H9 (cell line): ENCODE measurements at regions not wholly inside any gene's neighbourhood (a gene's known extent, or its start where the extent isn't known, plus 50 kb on each side); places are given as distances from the start of the nearest gene placed in this dataset.

Experiments used
- DNase-seq: peaks from one replicate; pipeline ENCODE4 v3.0.0-alpha.2; 2017
- H2AFZ ChIP-seq: one replicate; pipeline ENCODE4 v1.6.1; 2013; ENCODE audit warnings: mild to moderate bottlenecking, low read length, control low read depth, moderate library complexity
- H2AK5ac ChIP-seq: 2 replicates; pipeline ENCODE4 v1.6.1; 2013; ENCODE audit warnings: low read length, control low read depth, mixed read lengths; ENCODE audit not compliant: insufficient read length
- H2BK120ac ChIP-seq: one replicate; pipeline ENCODE4 v1.6.1; 2013; ENCODE audit warnings: low read depth, mild to moderate bottlenecking, low read length, control low read depth, inconsistent platforms; ENCODE audit not compliant: poor library complexity, severe bottlenecking
- H2BK12ac ChIP-seq: 2 replicates; pipeline ENCODE4 v1.6.1; 2013; ENCODE audit warnings: low read length, control low read depth, mixed read lengths, low read depth; ENCODE audit not compliant: insufficient read length
- H2BK15ac ChIP-seq: 2 replicates; pipeline ENCODE4 v1.6.1; 2013; ENCODE audit warnings: low read depth, low read length, control low read depth
- H2BK20ac ChIP-seq: one replicate; pipeline ENCODE4 v1.6.1; 2013; ENCODE audit warnings: low read depth, mild to moderate bottlenecking, low read length, control low read depth, inconsistent platforms; ENCODE audit not compliant: poor library complexity, severe bottlenecking
- H2BK5ac ChIP-seq: 2 replicates; pipeline ENCODE4 v1.6.1; 2013; ENCODE audit warnings: low read length, control low read depth, mixed read lengths; ENCODE audit not compliant: insufficient read length
- H3K14ac ChIP-seq: 2 replicates; pipeline ENCODE4 v1.6.1; 2013; ENCODE audit warnings: low read length, control low read depth; ENCODE audit not compliant: insufficient read depth
- H3K18ac ChIP-seq: 2 replicates; pipeline ENCODE4 v1.6.1; 2013; ENCODE audit warnings: low read depth, mild to moderate bottlenecking, mixed read lengths, low read length, control low read depth; ENCODE audit not compliant: insufficient read length
- H3K23ac ChIP-seq: 2 replicates; pipeline ENCODE4 v1.6.1; 2013; ENCODE audit warnings: low read length, control low read depth, mixed read lengths, low read depth; ENCODE audit not compliant: insufficient read length
- H3K23me2 ChIP-seq: 2 replicates; pipeline ENCODE4 v1.6.1; 2013; ENCODE audit warnings: low read depth, mild to moderate bottlenecking, mixed read lengths, low read length, control low read depth; ENCODE audit not compliant: insufficient read length, poor library complexity, severe bottlenecking
- H3K27ac ChIP-seq: 2 replicates; pipeline ENCODE4 v1.5.1; 2013; ENCODE audit warnings: low read length, control low read depth, mixed read lengths, low read depth; ENCODE audit not compliant: insufficient read length
- H3K27me3 ChIP-seq: 2 replicates; pipeline ENCODE4 v1.6.1; 2013; ENCODE audit warnings: low read length, control low read depth, inconsistent platforms; ENCODE audit not compliant: insufficient read depth
- H3K4ac ChIP-seq: 2 replicates; pipeline ENCODE4 v1.6.1; 2013; ENCODE audit warnings: low read depth, mild to moderate bottlenecking, control low read depth, inconsistent platforms, low read length, moderate library complexity
- H3K4me1 ChIP-seq: 2 replicates; pipeline ENCODE4 v1.6.1; 2013; ENCODE audit warnings: low read length, control low read depth, inconsistent platforms; ENCODE audit not compliant: insufficient read depth
- H3K4me2 ChIP-seq: 2 replicates; pipeline ENCODE4 v1.6.1; 2013; ENCODE audit warnings: low read length, control low read depth, mixed read lengths; ENCODE audit not compliant: insufficient read length, insufficient read depth
- H3K56ac ChIP-seq: 2 replicates; pipeline ENCODE4 v1.6.1; 2013; ENCODE audit warnings: low read depth, mild to moderate bottlenecking, mixed read lengths, low read length, control low read depth; ENCODE audit not compliant: insufficient read length
- H3K79me1 ChIP-seq: 2 replicates; pipeline ENCODE4 v1.6.1; 2013; ENCODE audit warnings: low read depth, mild to moderate bottlenecking, moderate library complexity, low read length, control low read depth, inconsistent platforms; ENCODE audit not compliant: insufficient read depth, poor library complexity, severe bottlenecking
- H3K79me2 ChIP-seq: 2 replicates; pipeline ENCODE4 v1.6.1; 2013; ENCODE audit warnings: low read length, control low read depth, inconsistent platforms; ENCODE audit not compliant: insufficient read depth
- H3K9ac ChIP-seq: 2 replicates; pipeline ENCODE4 v1.6.1; 2013; ENCODE audit warnings: low read length, control low read depth, mixed read lengths; ENCODE audit not compliant: insufficient read length; ENCODE audit errors: extremely low read depth
- H3K9me3 ChIP-seq: one replicate; pipeline ENCODE4 v1.6.1; 2013; ENCODE audit warnings: low read depth, low read length, inconsistent platforms; ENCODE audit not compliant: control insufficient read depth
- H3T11ph ChIP-seq: one replicate; pipeline ENCODE4 v1.6.1; 2013; ENCODE audit warnings: mild to moderate bottlenecking, low read length, control low read depth, inconsistent platforms
- H4K20me1 ChIP-seq: one replicate; pipeline ENCODE4 v1.6.1; 2013; ENCODE audit not compliant: control insufficient read depth, insufficient read length, insufficient read depth
- H4K5ac ChIP-seq: 2 replicates; pipeline ENCODE4 v1.6.1; 2013; ENCODE audit warnings: low read depth, mild to moderate bottlenecking, mixed read lengths, low read length, control low read depth; ENCODE audit not compliant: insufficient read length
- H4K8ac ChIP-seq: replicated peaks from 2 replicates; pipeline ENCODE4 v1.6.1; 2013; ENCODE audit warnings: low read length, control low read depth, mixed read lengths, low read depth; ENCODE audit not compliant: insufficient read length
- H4K91ac ChIP-seq: 2 replicates; pipeline ENCODE4 v1.6.1; 2013; ENCODE audit warnings: low read depth, mild to moderate bottlenecking, moderate library complexity, mixed read lengths, low read length, control low read depth; ENCODE audit not compliant: insufficient read length
- H3K27ac Mint-ChIP-seq, 3 experiments: 2 replicates in 2 of 3; 3 replicates in 1 of 3; pipeline ENCODE4 v1.8.0; 2020 to 2021; ENCODE audit warnings: mixed read lengths in 3 of 3, mild to moderate bottlenecking in 1 of 3, moderate library complexity in 1 of 3
- H3K27me3 Mint-ChIP-seq: 2 replicates; pipeline ENCODE4 v1.8.0; 2021; ENCODE audit warnings: low read depth, mild to moderate bottlenecking, moderate library complexity, mixed read lengths
- H3K36me3 Mint-ChIP-seq, 3 experiments: 2 replicates in 2 of 3; 3 replicates in 1 of 3; pipeline ENCODE4 v1.8.0; 2020 to 2021; ENCODE audit warnings: low read depth in 3 of 3, mixed read lengths in 3 of 3; ENCODE audit not compliant: insufficient read depth in 1 of 3
- H3K4me1 Mint-ChIP-seq, 2 experiments: 2 replicates each; pipeline ENCODE4 v1.8.0; 2020; ENCODE audit warnings: mixed read lengths in 2 of 2
- H3K4me3 Mint-ChIP-seq, 2 experiments: 2 replicates in 1 of 2; 3 replicates in 1 of 2; pipeline ENCODE4 v1.8.0; 2020 to 2021; ENCODE audit warnings: mild to moderate bottlenecking in 2 of 2, mixed read lengths in 2 of 2, moderate library complexity in 1 of 2
- H3K9me3 Mint-ChIP-seq, 2 experiments: 2 replicates in 1 of 2; 3 replicates in 1 of 2; pipeline ENCODE4 v1.8.0; 2020; ENCODE audit warnings: mild to moderate bottlenecking in 2 of 2, mixed read lengths in 2 of 2, moderate library complexity in 1 of 2
- CTCF ChIP-seq: fragments of 200-600 bp; sonication (generic); conservative IDR thresholded peaks from 3 replicates; pipeline ENCODE4 v1.8.0; 2021; ENCODE audit warnings: antibody characterized with exemption, mild to moderate bottlenecking
- WGBS: extraction: QIAGEN DNeasy Blood & Tissue Kit; methylation state at CpG from one replicate; pipeline ENCODE4 v1.1.7; 2013; ENCODE audit warnings: missing lambda C conversion rate, low lambda C conversion rate, mixed read lengths; ENCODE audit not compliant: insufficient read length; ENCODE audit errors: extremely low coverage; 5-methylcytosine and 5-hydroxymethylcytosine counted together

GRCh38 chr14:70268760-70269159 lies 80.0 kb upstream of the SLC8A3 start:
- H3K79me1 ChIP-seq: no peaks in the 10 kb centered on the region
- H3K14ac ChIP-seq: no peak overlapping the region
- no peak overlapping the region for H3K4me3 Mint-ChIP-seq
- H3T11ph ChIP-seq: no peak overlapping the region
- WGBS: no CpG with 5 or more reads among the region's 2 CpGs
- DNase-seq: no peak
- no peaks in the 10 kb centered on the region for H3K79me2 ChIP-seq
- H2BK12ac ChIP-seq: no peak overlapping the region
- H2BK20ac ChIP-seq: no peak overlapping the region
- H4K91ac ChIP-seq: no peak overlapping the region
- H3K27me3 ChIP-seq: no peaks in the 10 kb centered on the region
- H3K4me2 ChIP-seq: no peak overlapping the region
- H3K9me3 ChIP-seq: no peaks in the 10 kb centered on the region
- H3K4me1 Mint-ChIP-seq: peaks cover 4 to 8% of the 10 kb centered on the region in 2 experiments
- H4K8ac ChIP-seq: no peak overlapping the region
- no peaks in the 10 kb centered on the region for H3K4me1 ChIP-seq
- H2BK5ac ChIP-seq: no peak overlapping the region
- H2AFZ ChIP-seq: no peak overlapping the region
- H4K20me1 ChIP-seq: no peaks in the 10 kb centered on the region
- H3K56ac ChIP-seq: no peak overlapping the region
- H3K4ac ChIP-seq: no peak overlapping the region
- no peaks in the 10 kb centered on the region; a peak in 1 of 5 replicates for H3K9me3 Mint-ChIP-seq
- no peak overlapping the region for H3K23ac ChIP-seq
- no peaks in the 10 kb centered on the region for H3K36me3 Mint-ChIP-seq
- H4K5ac ChIP-seq: no peak overlapping the region
- H3K18ac ChIP-seq: no peak overlapping the region
- no peaks in the 10 kb centered on the region for H3K23me2 ChIP-seq
- no peak overlapping the region for H3K9ac ChIP-seq
- H2BK15ac ChIP-seq: no peak overlapping the region
- H2AK5ac ChIP-seq: no peak overlapping the region
- no peak overlapping the region for H3K27ac ChIP-seq
- no peaks in the 10 kb centered on the region; the same call in 1 of the 2 replicates for H3K27me3 Mint-ChIP-seq
- 0 out of 3 replicates have a peak, but pooled peaks have one; percentile 23 for TF ChIP-seq CTCF
- no peak overlapping the region for H2BK120ac ChIP-seq
- H3K27ac Mint-ChIP-seq: no peak overlapping the region
